ENCODE measurements at regions not wholly inside any gene's neighbourhood (a gene's known extent, or its start where the extent isn't known, plus 50 kb on each side); places are given as distances from the start of the nearest gene placed in this dataset.

- no peak overlapping the region for H3K18ac ChIP-seq (ENCODE audit: insufficient read length, low read depth, low read length)
- no peaks in the 10 kb centered on the region for H3K9me3 ChIP-seq (ENCODE audit: control insufficient read depth, low read depth, low read length)
- no peak overlapping the region for H2BK5ac ChIP-seq (ENCODE audit: insufficient read length, low read length)
- H3K36me3 Mint-ChIP-seq (ENCODE audit: insufficient read depth in 1 of 3, low read depth in 3 of 3) = no peaks in the 10 kb centered on the region
- no CpG with 5 or more reads among the region's 2 CpGs for WGBS (ENCODE audit: extremely low coverage, insufficient read length, low lambda C conversion rate)
- no peaks in the 10 kb centered on the region for H3K79me1 ChIP-seq (ENCODE audit: insufficient read depth, low read depth, low read length, poor library complexity, severe bottlenecking)
- H3K79me2 ChIP-seq (ENCODE audit: insufficient read depth, low read length) = no peaks in the 10 kb centered on the region
- H3K9ac ChIP-seq (ENCODE audit: extremely low read depth, insufficient read length, low read length) = no peak overlapping the region
- H2BK15ac ChIP-seq (ENCODE audit: low read depth, low read length) = no peak overlapping the region
- H4K20me1 ChIP-seq (ENCODE audit: control insufficient read depth, insufficient read depth, insufficient read length) = no peaks in the 10 kb centered on the region
- no peak overlapping the region for H4K91ac ChIP-seq (ENCODE audit: insufficient read length, low read depth, low read length)
- H2AFZ ChIP-seq (ENCODE audit: low read length) = no peak overlapping the region
- no peaks in the 10 kb centered on the region for H3K27me3 Mint-ChIP-seq (ENCODE audit: low read depth)
- TF ChIP-seq CTCF (conservative IDR thresholded peaks at IDR 0.05) = no peak
- H3K14ac ChIP-seq (ENCODE audit: insufficient read depth, low read length) = no peak overlapping the region
- no peak overlapping the region for H3K23ac ChIP-seq (ENCODE audit: insufficient read length, low read depth, low read length)
- H4K5ac ChIP-seq (ENCODE audit: insufficient read length, low read depth, low read length) = no peak overlapping the region
- H3K23me2 ChIP-seq (ENCODE audit: insufficient read length, low read depth, low read length, poor library complexity, severe bottlenecking) = no peaks in the 10 kb centered on the region
- H3K4me3 Mint-ChIP-seq = no peak overlapping the region
- peak overlapping the region in 1 of 3 experiments; percentile 54; a peak in 3 of 7 replicates for H3K27ac Mint-ChIP-seq
- no peak overlapping the region for H3K27ac ChIP-seq (ENCODE audit: insufficient read length, low read depth, low read length)
- no peak overlapping the region for H3K56ac ChIP-seq (ENCODE audit: insufficient read length, low read depth, low read length)
- no peak overlapping the region for H2BK120ac ChIP-seq (ENCODE audit: low read depth, low read length, poor library complexity, severe bottlenecking)
- H3K27me3 ChIP-seq (ENCODE audit: insufficient read depth, low read length) = no peaks in the 10 kb centered on the region
- no peaks in the 10 kb centered on the region; the same call in 1 of the 2 replicates for H3K4me1 ChIP-seq (ENCODE audit: insufficient read depth, low read length)
- no peak overlapping the region for H3K4me2 ChIP-seq (ENCODE audit: insufficient read depth, insufficient read length, low read length)
- H3K4ac ChIP-seq (ENCODE audit: low read depth, low read length) = no peak overlapping the region
- H2BK20ac ChIP-seq (ENCODE audit: low read depth, low read length, poor library complexity, severe bottlenecking) = no peak overlapping the region
- no peak overlapping the region for H4K8ac ChIP-seq (replicated peaks; ENCODE audit: insufficient read length, low read depth, low read length)
- no peak overlapping the region for H2AK5ac ChIP-seq (ENCODE audit: insufficient read length, low read length)
- DNase-seq = no peak
- peaks cover 23 to 25% of the 10 kb centered on the region in 2 experiments for H3K4me1 Mint-ChIP-seq
- no peaks in the 10 kb centered on the region for H3K9me3 Mint-ChIP-seq
- no peak overlapping the region for H2BK12ac ChIP-seq (ENCODE audit: insufficient read length, low read depth, low read length)
- no peak overlapping the region for H3T11ph ChIP-seq (ENCODE audit: low read length)
Measured at GRCh38 chr12:74408601-74409166, 129.0 kb upstream of the ATXN7L3B start.

Measured in H9 (cell line).